CD14-positive monocyte (primary cell): ENCODE measurements at regions not wholly inside any gene's neighbourhood (a gene's known extent, or its start where the extent isn't known, plus 50 kb on each side); places are given as distances from the start of the nearest gene placed in this dataset.

Experiments used
- DNase-seq, 3 donors: peaks; one replicate each; pipeline ENCODE4 v3.0.0-alpha.2; 2011 to 2022
- H2AFZ ChIP-seq: 2 replicates; pipeline ENCODE4 v1.6.0; 2012; ENCODE audit warnings: mild to moderate bottlenecking, low read depth, low read length, inconsistent platforms; ENCODE audit not compliant: insufficient read depth, poor library complexity, severe bottlenecking
- H3K27ac ChIP-seq, 2 donors: 1 replicate in 1 of 2; 2 replicates in 1 of 2; pipeline ENCODE4 v1.5.1; 2012 to 2013; ENCODE audit warnings: low read length in 2 of 2, control low read depth in 1 of 2, inconsistent platforms in 1 of 2, low read depth in 1 of 2, mild to moderate bottlenecking in 1 of 2
- H3K27me3 ChIP-seq, 2 donors: one replicate each; pipeline versions ENCODE4 v1.6.0 to v1.6.1; 2011 to 2013; ENCODE audit warnings: low read length in 2 of 2; ENCODE audit not compliant: control insufficient read depth in 2 of 2, insufficient read depth in 2 of 2
- H3K36me3 ChIP-seq, 2 donors: replicated peaks in 1 of 2; 1 replicate in 1 of 2; 2 replicates in 1 of 2; pipeline versions ENCODE4 v1.5.1 to v1.6.1; 2012 to 2013; ENCODE audit warnings: low read length in 2 of 2, control low read depth in 1 of 2, inconsistent platforms in 1 of 2, mild to moderate bottlenecking in 1 of 2; ENCODE audit not compliant: insufficient read depth in 2 of 2, control insufficient read depth in 1 of 2
- H3K4me1 ChIP-seq, 2 donors: 1 replicate in 1 of 2; 2 replicates in 1 of 2; pipeline versions ENCODE4 v1.5.1 to v1.6.1; 2012 to 2013; ENCODE audit warnings: low read length in 2 of 2, control low read depth in 1 of 2, inconsistent platforms in 1 of 2, mild to moderate bottlenecking in 1 of 2, moderate library complexity in 1 of 2; ENCODE audit not compliant: insufficient read depth in 2 of 2, control insufficient read depth in 1 of 2
- H3K4me2 ChIP-seq: replicated peaks from 2 replicates; pipeline ENCODE3; 2012; ENCODE audit warnings: low read length, moderate library complexity, mild to moderate bottlenecking; ENCODE audit not compliant: poor library complexity, severe bottlenecking; ENCODE audit errors: extremely low read depth
- H3K4me3 ChIP-seq, 3 experiments: fragments of 200-600 bp in 1 of 3; sonication (generic) in 1 of 3; replicated peaks in 1 of 3; 1 replicate in 2 of 3; 2 replicates in 1 of 3; pipeline ENCODE4 v1.5.1; 2011 to 2013; ENCODE audit warnings: low read length in 3 of 3, mild to moderate bottlenecking in 3 of 3, control low read depth in 2 of 3, low read depth in 2 of 3, inconsistent platforms in 1 of 3, moderate library complexity in 1 of 3
- H3K79me2 ChIP-seq: 2 replicates; pipeline ENCODE4 v1.6.0; 2012; ENCODE audit warnings: mild to moderate bottlenecking, control low read depth, inconsistent platforms, low read length, moderate library complexity; ENCODE audit not compliant: insufficient read depth
- H3K9ac ChIP-seq: 2 replicates; pipeline ENCODE4 v1.6.0; 2017; ENCODE audit warnings: low read length, mild to moderate bottlenecking; ENCODE audit not compliant: insufficient read depth, poor library complexity, severe bottlenecking
- H3K9me3 ChIP-seq, 2 donors: replicated peaks in 1 of 2; 1 replicate in 1 of 2; 2 replicates in 1 of 2; pipeline versions ENCODE4 v1.5.1 to v1.6.1; 2012 to 2013; ENCODE audit warnings: low read length in 2 of 2, control low read depth in 1 of 2; ENCODE audit not compliant: control insufficient read depth in 1 of 2, insufficient read depth in 1 of 2
- H4K20me1 ChIP-seq: 2 replicates; pipeline ENCODE4 v1.6.0; 2012; ENCODE audit warnings: mild to moderate bottlenecking, low read length, control low read depth, moderate library complexity; ENCODE audit not compliant: insufficient read depth
- H3K27ac Mint-ChIP-seq, 7 donors: one replicate each; pipeline ENCODE4 v1.8.0; 2020; ENCODE audit warnings: mild to moderate bottlenecking in 7 of 7, mixed read lengths in 7 of 7, moderate library complexity in 6 of 7, inconsistent platforms in 2 of 7
- H3K27me3 Mint-ChIP-seq, 3 donors: one replicate each; pipeline ENCODE4 v1.8.0; 2021 to 2022; ENCODE audit warnings: low read depth in 3 of 3, mild to moderate bottlenecking in 3 of 3, mixed read lengths in 3 of 3, moderate library complexity in 3 of 3, inconsistent platforms in 1 of 3
- H3K36me3 Mint-ChIP-seq, 2 donors: one replicate each; pipeline ENCODE4 v1.8.0; 2020; ENCODE audit warnings: mixed read lengths in 2 of 2, inconsistent platforms in 1 of 2, mild to moderate bottlenecking in 1 of 2
- H3K4me1 Mint-ChIP-seq: one replicate; pipeline ENCODE4 v1.8.0; 2020; ENCODE audit warnings: mild to moderate bottlenecking, mixed read lengths
- H3K4me3 Mint-ChIP-seq, 2 donors: one replicate each; pipeline ENCODE4 v1.8.0; 2020; ENCODE audit warnings: mild to moderate bottlenecking in 2 of 2, mixed read lengths in 2 of 2, moderate library complexity in 1 of 2
- H3K9me3 Mint-ChIP-seq, 7 donors: one replicate each; pipeline ENCODE4 v1.8.0; 2020 to 2022; ENCODE audit warnings: mixed read lengths in 7 of 7, mild to moderate bottlenecking in 6 of 7, moderate library complexity in 6 of 7, inconsistent platforms in 2 of 7
- WGBS: methylation state at CpG from one replicate; pipeline ENCODE4 v1.1.5; 2013; ENCODE audit warnings: missing lambda C conversion rate; ENCODE audit not compliant: insufficient coverage; 5-methylcytosine and 5-hydroxymethylcytosine counted together
- intact Hi-C, 2 donors: fragments of 100-400 bp; cut with micrococcal nuclease; formaldehyde crosslinking; loops; one replicate each; pipeline versions ENCODE4 v1.15.0 to v1.15.1; 2023
- TF ChIP-seq, protein P1 (sequence below): fragments of 200-600 bp; IDR thresholded peaks from one replicate; pipeline ENCODE4 v1.8.0; 2022; ENCODE audit warnings: antibody characterized with exemption, mild to moderate bottlenecking

DNA sequence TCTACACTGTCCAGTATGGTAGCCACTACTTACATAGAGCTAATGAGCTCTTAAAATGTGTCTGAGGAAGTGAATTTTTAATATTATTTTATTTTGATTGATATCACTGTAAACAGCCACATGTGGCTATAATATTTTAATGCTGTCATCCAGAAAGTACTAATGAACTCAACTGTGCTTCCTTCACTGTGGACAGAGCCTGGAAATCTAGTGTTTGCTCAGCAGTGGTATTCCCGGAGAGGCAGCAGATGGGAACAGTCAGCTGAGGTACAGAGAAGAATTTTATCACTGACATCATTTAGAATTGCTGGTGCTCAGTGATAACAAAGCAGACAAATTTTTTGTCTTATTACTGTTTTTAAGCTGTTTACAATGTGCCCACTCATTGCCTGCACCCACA lies 68.7 kb upstream of the ACP3 start:
- no peak for DNase-seq

DNA sequence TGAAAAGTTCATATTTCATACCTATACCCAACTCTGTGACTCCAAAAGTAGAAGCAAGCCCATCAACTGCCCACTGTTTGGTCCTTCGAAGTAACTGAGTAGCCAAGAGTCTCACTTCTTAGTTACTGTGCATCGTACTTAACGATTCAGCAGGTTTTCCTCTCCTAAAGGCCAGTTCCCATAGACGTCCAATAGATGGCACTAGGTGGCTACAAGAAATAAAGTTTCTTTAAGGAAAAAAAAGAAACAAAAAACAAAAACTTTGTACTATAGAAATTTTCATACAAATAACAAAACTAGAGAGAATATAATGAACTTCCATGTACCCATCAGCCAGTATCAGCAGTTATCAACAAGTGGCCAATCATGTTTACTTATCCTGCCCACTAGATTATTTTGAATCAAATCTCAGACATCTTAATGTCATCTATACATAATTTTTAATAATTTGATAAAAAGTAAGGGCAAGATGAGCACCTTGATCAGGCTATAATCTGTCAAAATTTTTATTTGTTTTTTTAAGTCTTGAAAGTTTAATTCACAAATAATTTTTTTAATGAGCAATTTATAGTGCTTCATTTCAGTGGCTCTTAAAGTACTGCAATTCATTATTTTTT lies 63.8 kb upstream of the ACP3 start:
- TF ChIP-seq, protein P1, sequence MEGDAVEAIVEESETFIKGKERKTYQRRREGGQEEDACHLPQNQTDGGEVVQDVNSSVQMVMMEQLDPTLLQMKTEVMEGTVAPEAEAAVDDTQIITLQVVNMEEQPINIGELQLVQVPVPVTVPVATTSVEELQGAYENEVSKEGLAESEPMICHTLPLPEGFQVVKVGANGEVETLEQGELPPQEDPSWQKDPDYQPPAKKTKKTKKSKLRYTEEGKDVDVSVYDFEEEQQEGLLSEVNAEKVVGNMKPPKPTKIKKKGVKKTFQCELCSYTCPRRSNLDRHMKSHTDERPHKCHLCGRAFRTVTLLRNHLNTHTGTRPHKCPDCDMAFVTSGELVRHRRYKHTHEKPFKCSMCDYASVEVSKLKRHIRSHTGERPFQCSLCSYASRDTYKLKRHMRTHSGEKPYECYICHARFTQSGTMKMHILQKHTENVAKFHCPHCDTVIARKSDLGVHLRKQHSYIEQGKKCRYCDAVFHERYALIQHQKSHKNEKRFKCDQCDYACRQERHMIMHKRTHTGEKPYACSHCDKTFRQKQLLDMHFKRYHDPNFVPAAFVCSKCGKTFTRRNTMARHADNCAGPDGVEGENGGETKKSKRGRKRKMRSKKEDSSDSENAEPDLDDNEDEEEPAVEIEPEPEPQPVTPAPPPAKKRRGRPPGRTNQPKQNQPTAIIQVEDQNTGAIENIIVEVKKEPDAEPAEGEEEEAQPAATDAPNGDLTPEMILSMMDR = peak; percentile 86
- Histone ChIP-seq H3K4me3 (no peak overlapping the region), H3K36me3 (no peaks in the 10 kb centered on the region), H3K27me3 (no peaks in the 10 kb centered on the region), H3K79me2 (no peaks in the 10 kb centered on the region), H2AFZ (no peak overlapping the region), H3K9ac (no peak overlapping the region), H3K4me1 (peaks cover 0 to 2% of the 10 kb centered on the region in 2 donors), H4K20me1 (no peaks in the 10 kb centered on the region), H3K4me2 (no peak overlapping the region), H3K27ac (no peak overlapping the region), H3K9me3 (no peaks in the 10 kb centered on the region)
- Mint-ChIP-seq H3K27ac (no peak overlapping the region), H3K4me1 (peaks cover 22% of the 10 kb centered on the region), H3K9me3 (no peaks in the 10 kb centered on the region), H3K36me3 (no peaks in the 10 kb centered on the region), H3K4me3 (no peak overlapping the region), H3K27me3 (no peaks in the 10 kb centered on the region)
- 0% methylated on average over 1 of the region's 4 CpGs for WGBS
- intact Hi-C loops = loop anchor here in 1 of 2 donors (2.0 kb wide), 1 partner anchor 89 kb away; no protein-coding TSS in a partner anchor
- DNase-seq = peak; percentile 46 to 68 (median 61)

More for the DNA sequence above, 68.7 kb upstream of the ACP3 start:
- no peaks in the 10 kb centered on the region for H3K36me3 Mint-ChIP-seq
- H3K27me3 ChIP-seq = no peaks in the 10 kb centered on the region
- no peaks in the 10 kb centered on the region for H3K27me3 Mint-ChIP-seq
- no peak overlapping the region for H3K27ac Mint-ChIP-seq
- no peaks in the 10 kb centered on the region for H3K9me3 ChIP-seq
- no peak overlapping the region for H3K4me3 ChIP-seq
- H2AFZ ChIP-seq = no peak overlapping the region
- TF ChIP-seq, protein P1 = no peak
- intact Hi-C loops = no loop called here
- H3K79me2 ChIP-seq = no peaks in the 10 kb centered on the region
- peaks cover 37% of the 10 kb centered on the region for H3K4me1 Mint-ChIP-seq
- no peaks in the 10 kb centered on the region for H4K20me1 ChIP-seq
- H3K4me2 ChIP-seq = no peak overlapping the region
- H3K9ac ChIP-seq = no peak overlapping the region
- WGBS = no CpG with 5 or more reads among the region's 1 CpG
- no peak overlapping the region for H3K4me3 Mint-ChIP-seq
- H3K4me1 ChIP-seq = peaks cover 3 to 11% of the 10 kb centered on the region in 2 donors
- H3K36me3 ChIP-seq = no peaks in the 10 kb centered on the region
- peaks cover 0 to 2% (median 0%) of the 10 kb centered on the region in 7 donors for H3K9me3 Mint-ChIP-seq
- no peak overlapping the region for H3K27ac ChIP-seq
